ENCODE measurements at regions not wholly inside any gene's neighbourhood (a gene's known extent, or its start where the extent isn't known, plus 50 kb on each side); places are given as distances from the start of the nearest gene placed in this dataset.

GRCh38 chr5:166786889-166787288, 1504.6 kb upstream of the WWC1 start:
- TF ChIP-seq POLR2A (IDR thresholded peaks at IDR 0.05) = no peak
- no peak for TF ChIP-seq CTCF (IDR thresholded peaks at IDR 0.05 in 4 of 5, conservative IDR thresholded peaks at IDR 0.05 in 1 of 5)

Measured in gastrocnemius medialis (tissue), 4 donors.